G401.6 (cell line): ENCODE measurements at regions not wholly inside any gene's neighbourhood (a gene's known extent, or its start where the extent isn't known, plus 50 kb on each side); places are given as distances from the start of the nearest gene placed in this dataset.
A peak's percentile ranks its signal among the peaks of the same experiment; 100 is the strongest.
"Not testable (repeated sequence)": the region's sequence is repeated elsewhere in the genome, so short reads cannot be mapped to it uniquely, and the experiment has no call there.

Experiments used
- FAIRE-seq: peaks from 2 replicates; lab custom pipeline; 2012; peaks lifted over from hg19 to GRCh38; lab: Jason Lieb, UNC

DNA sequence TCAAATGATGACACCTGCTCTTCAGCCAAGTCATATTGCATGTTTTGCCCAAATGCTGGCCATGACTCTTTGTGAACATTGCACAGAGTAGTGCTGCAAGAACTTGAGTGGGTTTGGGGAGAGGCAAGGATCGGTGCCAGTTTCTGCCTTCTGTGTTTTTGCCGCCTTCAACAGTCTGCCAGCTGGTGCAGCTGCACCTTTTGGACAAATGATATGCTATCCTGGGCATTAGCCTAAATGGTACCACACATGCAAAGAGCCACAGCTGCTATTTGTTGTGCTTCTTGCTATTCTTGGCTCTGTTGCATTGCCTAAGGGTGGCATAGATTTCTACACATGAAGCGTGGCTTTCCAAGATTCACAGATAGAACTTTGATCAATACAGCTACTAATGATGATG lies 189.0 kb upstream of the CCN2 start:
- FAIRE-seq, result no peak

GRCh38 chr6:132139611-132140010 lies 188.4 kb upstream of the CCN2 start:
- no peak for FAIRE-seq

GRCh38 chr6:132136981-132137380 lies 185.8 kb upstream of the CCN2 start:
- peak; percentile 68 for FAIRE-seq

- FAIRE-seq, result no peak
Observed at GRCh38 chr6:132135409-132135808, 184.2 kb upstream of the CCN2 start.

- no peak for FAIRE-seq
Observed at GRCh38 chr6:132133736-132134445, 182.7 kb upstream of the CCN2 start.

DNA sequence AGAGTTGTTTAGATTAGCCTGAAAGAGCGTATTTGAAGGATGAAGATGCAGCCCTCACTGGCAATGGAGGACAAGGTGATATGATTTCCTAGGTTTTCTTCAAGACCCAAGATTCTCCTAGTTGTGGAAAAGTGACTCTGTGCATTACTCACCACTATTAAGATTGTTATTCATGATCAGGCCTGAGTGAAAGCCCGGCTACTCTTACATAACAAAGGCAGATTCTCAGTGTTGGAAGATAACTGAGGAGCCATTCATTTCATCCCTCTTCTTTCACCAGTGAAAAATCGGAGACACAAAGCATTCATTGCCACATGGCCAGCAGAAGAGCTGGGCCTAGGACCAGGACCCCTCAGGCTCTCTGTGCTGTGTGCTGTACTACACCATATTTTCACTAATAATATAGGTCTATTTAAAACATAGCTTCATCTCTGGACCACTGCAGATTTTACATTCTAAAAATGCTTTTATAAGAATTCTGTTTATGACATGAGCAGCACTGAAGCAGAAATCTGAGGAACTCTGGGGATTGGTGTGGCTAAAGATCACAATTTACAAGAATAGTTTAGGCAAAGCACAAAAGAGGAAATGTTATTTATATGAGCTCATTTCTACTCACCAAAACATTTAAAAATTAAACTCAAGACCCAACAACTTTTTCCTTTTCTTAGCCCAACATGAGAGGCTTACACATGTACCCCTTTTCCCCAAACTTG lies 181.9 kb upstream of the CCN2 start:
- FAIRE-seq, result no peak

DNA sequence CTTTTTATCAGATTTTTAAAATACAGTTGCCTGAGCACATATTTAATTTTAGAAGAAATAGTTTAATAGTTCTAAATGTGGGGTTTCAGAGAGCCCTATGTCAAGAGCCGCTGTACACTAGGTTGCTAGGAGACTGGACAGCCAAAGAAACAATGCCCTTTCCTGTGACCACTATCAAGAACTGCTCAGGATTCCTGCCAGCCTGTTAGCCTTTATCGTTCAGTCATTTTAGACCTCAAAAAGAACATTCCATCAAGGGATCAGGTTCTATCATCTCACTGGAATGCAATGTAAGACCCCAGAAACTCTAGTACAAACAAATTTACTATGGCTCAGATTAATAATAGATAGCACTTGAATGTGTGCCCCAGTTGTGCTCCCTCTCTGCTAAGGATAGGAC lies 181.2 kb upstream of the CCN2 start:
- FAIRE-seq, result no peak

DNA sequence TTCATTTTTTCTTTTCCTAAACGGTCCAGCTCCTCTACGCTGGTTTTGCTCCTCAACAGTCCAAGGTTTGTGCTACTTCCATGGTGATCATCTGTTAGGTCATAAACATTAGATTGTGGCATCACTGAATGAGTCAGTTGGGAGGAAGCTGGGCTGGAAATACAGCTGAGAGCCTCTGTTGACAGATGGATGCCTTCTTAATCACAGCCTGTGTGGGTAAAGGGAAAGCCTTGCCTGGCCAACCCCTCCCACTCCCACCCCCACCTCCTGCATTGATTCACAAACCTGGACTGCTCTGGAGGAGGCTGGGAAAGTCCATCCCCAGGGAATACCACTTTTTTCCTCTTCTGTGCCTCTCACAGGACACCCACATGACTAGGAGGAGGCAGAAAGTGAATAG lies 180.6 kb upstream of the CCN2 start:
- FAIRE-seq, result no peak

- FAIRE-seq, result no peak
Observed at GRCh38 chr6:132131351-132131750, 180.2 kb upstream of the CCN2 start.

DNA sequence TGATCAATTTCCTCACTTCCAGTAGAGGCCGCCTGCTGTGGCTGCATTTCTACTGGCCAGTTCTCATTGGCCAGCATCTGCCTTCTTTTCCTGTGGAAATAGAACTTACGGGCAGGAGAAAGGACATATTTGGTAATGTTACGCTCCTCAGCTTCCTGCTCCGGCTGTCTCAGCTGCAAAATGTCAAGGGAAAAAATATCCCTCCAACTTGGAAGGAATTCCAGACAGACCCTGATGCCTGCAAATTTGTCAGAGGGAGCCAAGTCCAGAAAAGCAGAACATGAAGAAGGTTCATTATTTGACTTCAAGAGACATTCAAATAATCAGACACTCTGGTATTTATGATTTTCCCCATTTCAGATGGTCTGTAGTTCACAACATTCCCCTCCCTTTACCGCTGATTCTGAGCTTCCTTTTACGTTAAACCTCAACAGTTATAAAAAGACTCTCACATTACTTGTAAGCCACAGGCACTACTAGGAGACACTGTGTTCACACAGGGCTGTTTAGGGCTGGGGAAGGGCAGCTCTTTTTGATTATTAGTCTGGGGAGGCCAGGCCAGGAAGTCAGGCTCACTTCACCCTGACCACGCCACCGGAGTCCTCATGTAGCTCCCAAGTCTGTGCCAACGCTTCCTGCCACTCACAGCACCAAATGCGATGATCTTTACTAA lies 179.6 kb upstream of the CCN2 start:
- no peak for FAIRE-seq

DNA sequence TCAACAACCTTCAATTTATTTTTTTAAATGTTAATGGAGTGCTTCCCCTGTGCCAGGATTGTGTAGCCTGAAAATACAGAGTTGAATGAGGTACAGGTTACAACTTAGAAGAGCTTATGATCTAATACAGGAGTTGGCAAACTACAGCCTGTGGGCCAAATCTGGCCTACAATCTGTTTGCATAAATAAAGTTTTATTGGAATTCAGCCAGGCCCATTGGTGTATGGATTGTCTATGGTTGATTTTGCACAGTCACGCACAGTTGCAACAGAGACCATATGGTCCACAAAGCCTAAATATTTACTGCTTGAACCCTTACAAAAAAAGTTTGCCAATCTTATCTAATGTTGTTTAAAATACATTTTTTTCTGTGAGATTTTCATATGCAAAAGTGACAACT lies 177.3 kb upstream of the CCN2 start:
- FAIRE-seq, result no peak

GRCh38 chr6:132126150-132126549 lies 175.0 kb upstream of the CCN2 start:
- no peak for FAIRE-seq

- FAIRE-seq, result no peak
Observed at GRCh38 chr6:132122871-132123270, 171.7 kb upstream of the CCN2 start.

DNA sequence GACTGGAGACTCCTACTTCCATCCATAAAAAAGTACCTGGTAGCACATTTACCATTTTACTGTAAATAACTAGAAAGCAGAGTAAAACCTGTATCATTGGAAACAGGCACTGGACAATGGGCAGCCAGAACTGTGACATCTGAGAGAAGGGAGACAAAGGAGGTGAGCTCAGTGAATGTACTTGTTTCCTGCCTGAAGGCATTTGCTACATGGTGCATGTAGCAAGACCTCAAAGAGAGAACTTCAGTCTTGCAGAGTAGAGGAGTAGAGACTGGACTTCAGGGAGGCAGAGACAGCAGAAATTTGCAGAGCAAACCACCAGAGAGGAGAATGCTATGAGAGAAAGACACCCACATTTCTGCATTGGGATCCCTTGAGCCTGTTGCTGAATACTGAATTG lies 171.0 kb upstream of the CCN2 start:
- FAIRE-seq, result no peak

- FAIRE-seq, result no peak
Observed at GRCh38 chr6:132118144-132118543, 167.0 kb upstream of the CCN2 start.

GRCh38 chr6:132115714-132116366 lies 164.7 kb upstream of the CCN2 start:
- FAIRE-seq, result no peak

DNA sequence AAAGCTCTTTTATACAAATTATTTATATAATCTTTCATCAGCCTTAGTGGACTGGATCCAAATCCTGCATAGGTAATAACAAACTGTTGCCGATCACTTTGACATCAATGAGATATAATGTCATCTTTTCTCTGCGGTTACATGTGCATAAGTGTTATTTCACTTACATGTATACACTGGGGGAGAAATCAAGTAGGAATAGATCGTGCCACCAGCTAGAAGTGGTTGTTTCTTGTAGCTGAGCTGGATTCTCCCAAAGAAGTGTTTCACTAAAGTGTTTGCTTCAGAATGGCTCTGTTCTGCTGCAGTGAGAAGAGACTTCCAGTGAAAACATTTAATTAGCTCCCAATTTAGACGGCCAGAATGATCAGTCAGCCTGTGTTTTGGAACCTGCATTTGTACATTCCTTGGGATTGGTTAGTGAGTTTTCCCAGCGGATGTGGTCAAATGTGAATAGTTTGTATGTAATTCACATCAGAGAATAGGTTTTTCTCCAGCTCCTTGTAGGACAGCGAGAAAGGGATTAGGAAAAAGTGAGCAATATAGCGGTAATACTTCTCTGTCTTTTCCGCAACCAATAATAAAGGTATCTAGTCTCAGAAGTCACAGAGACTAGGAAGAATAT lies 163.1 kb upstream of the CCN2 start:
- no peak for FAIRE-seq

DNA sequence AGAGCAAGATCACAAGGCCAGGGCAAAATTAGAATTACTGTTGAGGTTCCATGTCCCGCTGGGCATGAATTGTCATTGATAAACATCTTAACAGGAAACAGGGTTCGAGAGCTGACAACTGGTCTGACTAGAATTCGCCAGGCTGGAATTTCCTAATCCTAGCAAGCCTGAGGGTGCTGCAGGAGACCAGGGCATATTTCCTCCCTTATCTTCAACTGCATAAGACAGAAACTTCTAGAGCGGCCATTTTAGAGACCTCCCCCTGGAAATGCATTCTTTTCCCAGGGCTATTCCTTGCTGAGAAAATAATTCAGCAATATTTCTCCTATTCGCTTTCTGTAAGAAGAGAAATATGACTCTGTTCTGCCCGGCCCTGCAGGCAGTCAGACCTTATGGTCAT lies 158.6 kb upstream of the CCN2 start:
- FAIRE-seq, result not testable (repeated sequence)

GRCh38 chr6:132107896-132108295 lies 156.7 kb upstream of the CCN2 start:
- FAIRE-seq, result no peak

GRCh38 chr6:132101535-132101934 lies 150.4 kb upstream of the CCN2 start:
- no peak for FAIRE-seq

DNA sequence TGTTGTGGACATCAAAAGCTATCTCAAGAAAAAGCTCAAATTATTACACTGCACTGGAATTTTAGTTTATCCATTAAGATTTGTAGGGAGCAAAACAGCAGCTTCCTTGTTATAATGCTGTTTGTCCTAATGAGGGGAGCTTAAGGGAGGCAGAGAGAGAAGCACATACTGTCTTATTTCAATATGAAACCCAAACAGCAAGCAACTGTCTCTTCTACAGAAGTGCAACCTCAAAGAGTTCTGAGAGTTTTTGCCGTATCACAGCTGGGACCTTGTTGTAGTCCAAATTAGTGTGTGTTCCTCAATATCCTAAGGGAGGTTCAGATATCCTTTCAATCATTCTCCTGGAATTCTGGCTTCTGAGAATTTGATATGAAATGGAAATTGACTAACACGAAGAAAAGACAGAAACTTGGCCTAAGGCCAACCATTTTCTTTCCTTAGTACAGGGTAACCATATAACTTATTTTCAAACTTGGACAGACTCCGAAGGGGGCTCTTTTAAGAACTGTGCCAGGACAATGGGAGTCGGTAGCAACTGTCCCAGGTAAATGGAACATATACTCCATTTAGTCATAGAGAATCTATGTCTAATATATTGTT lies 149.3 kb upstream of the CCN2 start:
- FAIRE-seq, result no peak

DNA sequence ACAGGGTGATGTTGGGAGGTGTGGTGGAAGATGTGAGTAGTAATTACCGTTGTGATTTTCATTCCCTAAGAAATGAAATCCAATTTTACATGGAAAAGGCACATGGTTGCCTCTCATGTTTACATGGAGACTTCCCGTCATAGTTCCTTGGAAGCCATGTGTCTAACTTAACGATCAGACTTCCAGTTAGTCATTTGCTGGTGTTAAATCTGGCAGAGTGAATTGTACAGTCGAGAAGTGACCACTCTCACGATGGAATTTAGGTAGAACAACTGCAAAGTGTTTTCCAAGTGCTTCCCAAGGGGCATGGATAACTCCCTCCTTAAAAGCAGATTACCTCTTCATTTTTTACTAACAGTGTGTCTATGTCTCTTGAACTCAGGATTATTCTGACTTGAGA lies 145.8 kb upstream of the CCN2 start:
- no peak for FAIRE-seq
